ENCODE measurements at regions not wholly inside any gene's neighbourhood (a gene's known extent, or its start where the extent isn't known, plus 50 kb on each side); places are given as distances from the start of the nearest gene placed in this dataset.

- TF ChIP-seq CTCF (IDR thresholded peaks at IDR 0.05): no peak
- TF ChIP-seq POLR2A (IDR thresholded peaks at IDR 0.05): no peak
Observed at GRCh38 chr15:98504998-98505397, 143.3 kb upstream of the IGF1R start.
